Neural progenitor cell (in vitro differentiated cells): ENCODE measurements at regions not wholly inside any gene's neighbourhood (a gene's known extent, or its start where the extent isn't known, plus 50 kb on each side); places are given as distances from the start of the nearest gene placed in this dataset.

Experiments used
- DNase-seq: peaks from one replicate; pipeline ENCODE4 v3.0.0-alpha.2; 2016; ENCODE audit warnings: low spot score
- H2AFZ ChIP-seq: fragments of 200-600 bp; sonication (generic); replicated peaks from 2 replicates; pipeline ENCODE4 v1.6.1; 2016; ENCODE audit warnings: antibody characterized with exemption
- H3F3A ChIP-seq: fragments of 200-600 bp; sonication (generic); 2 replicates; pipeline ENCODE4 v1.6.1; 2016; ENCODE audit warnings: antibody characterized with exemption, low read depth
- H3K27ac ChIP-seq: fragments of 200-600 bp; sonication (generic); 2 replicates; pipeline ENCODE4 v1.5.1; 2016; ENCODE audit warnings: mild to moderate bottlenecking
- H3K27me3 ChIP-seq: fragments of 200-600 bp; sonication (generic); 2 replicates; pipeline ENCODE4 v1.6.1; 2016; ENCODE audit warnings: mild to moderate bottlenecking, moderate library complexity
- H3K36me3 ChIP-seq: fragments of 200-600 bp; sonication (generic); 2 replicates; pipeline ENCODE4 v1.5.1; 2016
- H3K4me1 ChIP-seq: fragments of 200-600 bp; sonication (generic); 2 replicates; pipeline ENCODE4 v1.6.1; 2016; ENCODE audit warnings: mixed run types
- H3K4me2 ChIP-seq: fragments of 200-600 bp; sonication (generic); 2 replicates; pipeline ENCODE4 v1.6.1; 2016
- H3K4me3 ChIP-seq: fragments of 200-600 bp; sonication (generic); 2 replicates; pipeline ENCODE4 v1.5.1; 2016
- H3K79me2 ChIP-seq: fragments of 200-600 bp; sonication (generic); 2 replicates; pipeline ENCODE4 v1.6.1; 2016; ENCODE audit warnings: low read depth
- H3K9ac ChIP-seq: fragments of 200-600 bp; sonication (generic); 2 replicates; pipeline ENCODE4 v1.6.1; 2016
- H3K9me3 ChIP-seq: fragments of 200-600 bp; sonication (generic); 2 replicates; pipeline ENCODE4 v1.5.1; 2016; ENCODE audit warnings: low read depth
- H4K20me1 ChIP-seq: fragments of 200-600 bp; sonication (generic); 2 replicates; pipeline ENCODE4 v1.6.1; 2016; ENCODE audit warnings: low read depth
- H3K27ac Mint-ChIP-seq: 3 replicates; pipeline ENCODE4 v1.8.0; 2021; ENCODE audit warnings: mixed read lengths
- H3K27me3 Mint-ChIP-seq: 2 replicates; pipeline ENCODE4 v1.8.0; 2022; ENCODE audit warnings: low read depth, mild to moderate bottlenecking, inconsistent platforms, moderate library complexity, mixed read lengths; ENCODE audit not compliant: insufficient read depth
- H3K36me3 Mint-ChIP-seq: 3 replicates; pipeline ENCODE4 v1.8.0; 2021; ENCODE audit warnings: mixed read lengths
- H3K4me1 Mint-ChIP-seq: 3 replicates; pipeline ENCODE4 v1.8.0; 2021; ENCODE audit warnings: mixed read lengths
- H3K4me3 Mint-ChIP-seq: 3 replicates; pipeline ENCODE4 v1.8.0; 2021; ENCODE audit warnings: mild to moderate bottlenecking, moderate library complexity, mixed read lengths
- H3K9me3 Mint-ChIP-seq: 3 replicates; pipeline ENCODE4 v1.8.0; 2020; ENCODE audit warnings: mixed read lengths
- CTCF ChIP-seq: fragments of 200-600 bp; sonication (generic); IDR thresholded peaks from 2 replicates; pipeline ENCODE4 v1.5.1; 2017; ENCODE audit warnings: antibody characterized with exemption, mild to moderate bottlenecking
- EZH2 ChIP-seq: fragments of 200-600 bp; sonication (generic); IDR thresholded peaks from 2 replicates; pipeline ENCODE4 v1.6.1; 2017; ENCODE audit warnings: antibody characterized with exemption, mild to moderate bottlenecking, moderate library complexity
- EZH2phosphoT487 ChIP-seq: fragments of 200-600 bp; sonication (generic); IDR thresholded peaks from 2 replicates; pipeline ENCODE4 v1.6.1; 2017; ENCODE audit warnings: antibody characterized with exemption

- no peak overlapping the region for H3K9ac ChIP-seq
- H3K4me3 Mint-ChIP-seq, result no peak overlapping the region
- peaks cover 5% of the 10 kb centered on the region for H3K36me3 Mint-ChIP-seq
- no peak overlapping the region for H3K4me2 ChIP-seq
- H3K27me3 ChIP-seq, result no peaks in the 10 kb centered on the region
- no peaks in the 10 kb centered on the region for H3F3A ChIP-seq
- no peaks in the 10 kb centered on the region for H3K36me3 ChIP-seq
- peak; percentile 39 for DNase-seq
- H3K4me3 ChIP-seq, result no peak overlapping the region
- peaks cover 13% of the 10 kb centered on the region for H3K9me3 Mint-ChIP-seq
- H3K9me3 ChIP-seq, result no peaks in the 10 kb centered on the region
- peaks cover 13% of the 10 kb centered on the region for H3K4me1 Mint-ChIP-seq
- peaks cover 18% of the 10 kb centered on the region for H3K27me3 Mint-ChIP-seq
- no peak for TF ChIP-seq EZH2phosphoT487
- TF ChIP-seq CTCF, result peak; percentile 39
- no peaks in the 10 kb centered on the region for H3K4me1 ChIP-seq
- peak overlapping the region; percentile 80 for H3K27ac Mint-ChIP-seq
- H3K79me2 ChIP-seq, result no peaks in the 10 kb centered on the region
- no peak overlapping the region for H3K27ac ChIP-seq
- peak overlapping the region; percentile 19 for H2AFZ ChIP-seq
- no peaks in the 10 kb centered on the region for H4K20me1 ChIP-seq
Observed at GRCh38 chr1:93749894-93750301, 68.3 kb upstream of the BCAR3 start.

- TF ChIP-seq EZH2phosphoT487 (no peak), CTCF (no peak), EZH2 (no peak)
- H3K36me3 Mint-ChIP-seq, result peaks cover 5% of the 10 kb centered on the region
- H3K27me3 Mint-ChIP-seq, result peaks cover 18% of the 10 kb centered on the region
Observed at GRCh38 chr1:93749487-93749886, 67.8 kb upstream of the BCAR3 start.

DNA sequence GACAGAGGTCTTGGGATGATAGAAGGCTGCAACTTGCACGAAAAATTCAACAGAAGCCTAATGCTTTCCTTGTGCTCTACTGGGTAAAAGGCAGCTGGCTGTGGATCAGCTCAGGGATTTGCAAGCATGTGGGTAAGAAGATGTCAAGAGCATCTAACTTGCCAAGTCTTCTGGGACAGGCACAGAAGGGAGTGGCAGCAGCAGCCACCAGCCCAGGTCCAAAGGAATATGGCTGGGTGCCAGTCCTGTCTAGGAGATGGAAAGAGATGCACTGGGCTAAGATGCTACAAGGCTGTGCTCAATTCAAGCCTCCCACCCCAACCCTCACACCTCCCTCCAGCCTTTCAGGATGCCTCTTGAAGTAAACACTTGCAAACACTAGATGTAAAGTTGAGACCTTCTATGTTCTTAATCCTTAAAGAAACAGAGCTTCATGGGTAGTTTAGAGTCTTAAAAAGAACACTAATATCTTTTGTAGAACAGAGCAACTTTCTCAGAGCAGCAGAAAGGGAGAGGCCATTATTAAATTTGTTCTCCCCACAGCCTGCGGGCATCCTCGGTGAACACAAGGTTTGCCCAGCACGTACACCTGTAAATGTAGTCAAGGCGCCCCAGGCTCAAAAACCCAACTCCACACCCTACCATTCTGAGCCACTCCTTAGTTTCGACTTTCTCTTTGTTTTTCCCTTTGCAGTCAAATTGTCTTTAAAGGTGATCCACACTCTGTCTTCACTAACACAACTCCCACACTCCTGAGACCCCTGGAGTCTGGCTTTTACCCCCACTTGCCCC, 64.6 kb upstream of the BCAR3 start:
- H3K27me3 ChIP-seq, result no peaks in the 10 kb centered on the region
- no peaks in the 10 kb centered on the region for H3K79me2 ChIP-seq
- no peak overlapping the region for H3K4me3 ChIP-seq
- H3K4me2 ChIP-seq, result no peak overlapping the region
- no peak for DNase-seq
- peaks cover 13% of the 10 kb centered on the region for H3K9me3 Mint-ChIP-seq
- H3K4me3 Mint-ChIP-seq, result no peak overlapping the region
- H3K27me3 Mint-ChIP-seq, result peaks cover 6% of the 10 kb centered on the region
- no peak overlapping the region for H2AFZ ChIP-seq
- no peak overlapping the region for H3K27ac Mint-ChIP-seq
- peaks cover 3% of the 10 kb centered on the region for H3F3A ChIP-seq
- H3K4me1 ChIP-seq, result peaks cover 8% of the 10 kb centered on the region
- H3K9me3 ChIP-seq, result no peaks in the 10 kb centered on the region
- H3K4me1 Mint-ChIP-seq, result peaks cover 17% of the 10 kb centered on the region
- H3K9ac ChIP-seq, result no peak overlapping the region
- peaks cover 5% of the 10 kb centered on the region for H3K36me3 Mint-ChIP-seq
- H3K27ac ChIP-seq, result no peak overlapping the region
- H3K36me3 ChIP-seq, result no peaks in the 10 kb centered on the region
- TF ChIP-seq EZH2, result no peak
- no peak for TF ChIP-seq EZH2phosphoT487
- TF ChIP-seq CTCF, result no peak
- H4K20me1 ChIP-seq, result no peaks in the 10 kb centered on the region

More at GRCh38 chr1:93749487-93749886, 67.8 kb upstream of the BCAR3 start:
- Histone ChIP-seq H3K9ac (no peak overlapping the region), H3K9me3 (no peaks in the 10 kb centered on the region), H3K4me1 (no peaks in the 10 kb centered on the region), H3K4me2 (no peak overlapping the region), H3F3A (no peaks in the 10 kb centered on the region), H3K4me3 (no peak overlapping the region), H3K36me3 (no peaks in the 10 kb centered on the region), H4K20me1 (no peaks in the 10 kb centered on the region), H3K27ac (no peak overlapping the region), H2AFZ (no peak overlapping the region), H3K27me3 (no peaks in the 10 kb centered on the region), H3K79me2 (no peaks in the 10 kb centered on the region)
- no peak overlapping the region for H3K27ac Mint-ChIP-seq
- peaks cover 13% of the 10 kb centered on the region for H3K4me1 Mint-ChIP-seq
- H3K4me3 Mint-ChIP-seq, result no peak overlapping the region
- H3K9me3 Mint-ChIP-seq, result peaks cover 13% of the 10 kb centered on the region
- no peak for DNase-seq
